HEK293T (cell line): ENCODE measurements at regions not wholly inside any gene's neighbourhood (a gene's known extent, or its start where the extent isn't known, plus 50 kb on each side); places are given as distances from the start of the nearest gene placed in this dataset.

Experiments
- ARNT ChIP-seq: fragments of 450-650 bp; IDR thresholded peaks from 2 replicates; pipeline ENCODE4 v1.6.1; 2017; ENCODE audit warnings: mild to moderate bottlenecking
- BHLHE40 ChIP-seq: fragments of 450-650 bp; IDR thresholded peaks from 2 replicates; pipeline ENCODE4 v1.6.1; 2016; ENCODE audit warnings: mild to moderate bottlenecking, moderate library complexity, borderline replicate concordance
- CTBP1 ChIP-seq: fragments of 450-650 bp; IDR thresholded peaks from 2 replicates; pipeline ENCODE4 v1.6.1; 2016; ENCODE audit warnings: borderline replicate concordance
- ELF4 ChIP-seq: fragments of 450-650 bp; IDR thresholded peaks from 2 replicates; pipeline ENCODE4 v1.6.1; 2017; ENCODE audit warnings: antibody characterized with exemption
- FOXA1 ChIP-seq: fragments of 450-650 bp; IDR thresholded peaks from 2 replicates; pipeline ENCODE4 v1.6.1; 2016; ENCODE audit warnings: mild to moderate bottlenecking
- FOXK2 ChIP-seq: fragments of 450-650 bp; IDR thresholded peaks from 2 replicates; pipeline ENCODE4 v1.6.1; 2016; ENCODE audit warnings: mild to moderate bottlenecking
- FOXM1 ChIP-seq: fragments of 450-650 bp; IDR thresholded peaks from 2 replicates; pipeline ENCODE4 v1.6.1; 2017; ENCODE audit warnings: mild to moderate bottlenecking, borderline replicate concordance
- HDGF ChIP-seq: fragments of 450-650 bp; IDR thresholded peaks from 2 replicates; pipeline ENCODE4 v1.6.1; 2017; ENCODE audit warnings: antibody characterized with exemption, borderline replicate concordance
- LEF1 ChIP-seq: fragments of 450-650 bp; IDR thresholded peaks from 2 replicates; pipeline ENCODE4 v1.6.1; 2017; ENCODE audit warnings: mild to moderate bottlenecking, borderline replicate concordance
- PKNOX1 ChIP-seq: fragments of 450-650 bp; IDR thresholded peaks from 2 replicates; pipeline ENCODE4 v1.6.1; 2016
- SP1 ChIP-seq: fragments of 450-650 bp; IDR thresholded peaks from 2 replicates; pipeline ENCODE4 v1.6.1; 2017
- SUZ12 ChIP-seq: fragments of 450-650 bp; IDR thresholded peaks from 2 replicates; pipeline ENCODE4 v1.6.1; 2016; ENCODE audit warnings: mild to moderate bottlenecking
- TARDBP ChIP-seq: fragments of 450-650 bp; IDR thresholded peaks from 2 replicates; pipeline ENCODE4 v1.6.1; 2016
- ZNF384 ChIP-seq: fragments of 450-650 bp; IDR thresholded peaks from 2 replicates; pipeline ENCODE4 v1.6.1; 2016

GRCh38 chr15:24607636-24608035, 67.9 kb upstream of the NPAP1 start:
- TF ChIP-seq BHLHE40 (no peak), ARNT (no peak), PKNOX1 (no peak), FOXA1 (no peak), LEF1 (no peak), FOXK2 (no peak), SUZ12 (no peak), FOXM1 (no peak), CTBP1 (no peak), ELF4 (no peak), SP1 (no peak), TARDBP (no peak), HDGF (no peak), ZNF384 (no peak)
